ENCODE measurements at regions not wholly inside any gene's neighbourhood (a gene's known extent, or its start where the extent isn't known, plus 50 kb on each side); places are given as distances from the start of the nearest gene placed in this dataset.

DNA sequence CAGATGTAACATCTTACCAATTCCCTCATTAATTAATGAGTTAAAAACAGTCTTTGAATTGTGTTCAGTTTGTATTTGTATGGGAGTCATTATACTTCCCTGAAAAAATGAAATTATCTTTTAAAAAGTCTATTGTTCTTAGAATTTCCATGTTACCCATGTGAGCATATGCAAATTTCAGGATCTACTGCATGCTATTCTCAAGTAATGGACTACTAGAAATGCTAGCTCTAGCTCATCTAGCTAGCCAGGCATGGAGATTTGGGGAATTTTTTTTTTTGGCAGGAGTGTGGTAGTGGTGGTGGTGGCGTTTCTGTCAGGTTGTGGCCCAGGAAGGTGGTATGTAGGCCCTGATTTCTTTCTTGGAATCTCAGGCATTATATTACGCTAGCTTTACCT, 218.4 kb downstream of the AEBP2 start:
- peaks cover 0 to 10% (median 5%) of the 10 kb centered on the region in 9 donors for H3K4me1 ChIP-seq
- intact Hi-C loops (cut with DNase I): loop anchor here in 1 of 10 donors (2.0 kb wide), 1 partner anchor 47 kb away; no protein-coding TSS in a partner anchor
- H3K9me3 ChIP-seq: no peaks in the 10 kb centered on the region
- 96 to 98% methylated on average over 2 of the region's 2 CpGs for WGBS, 2 donors
- TF ChIP-seq, protein P1, sequence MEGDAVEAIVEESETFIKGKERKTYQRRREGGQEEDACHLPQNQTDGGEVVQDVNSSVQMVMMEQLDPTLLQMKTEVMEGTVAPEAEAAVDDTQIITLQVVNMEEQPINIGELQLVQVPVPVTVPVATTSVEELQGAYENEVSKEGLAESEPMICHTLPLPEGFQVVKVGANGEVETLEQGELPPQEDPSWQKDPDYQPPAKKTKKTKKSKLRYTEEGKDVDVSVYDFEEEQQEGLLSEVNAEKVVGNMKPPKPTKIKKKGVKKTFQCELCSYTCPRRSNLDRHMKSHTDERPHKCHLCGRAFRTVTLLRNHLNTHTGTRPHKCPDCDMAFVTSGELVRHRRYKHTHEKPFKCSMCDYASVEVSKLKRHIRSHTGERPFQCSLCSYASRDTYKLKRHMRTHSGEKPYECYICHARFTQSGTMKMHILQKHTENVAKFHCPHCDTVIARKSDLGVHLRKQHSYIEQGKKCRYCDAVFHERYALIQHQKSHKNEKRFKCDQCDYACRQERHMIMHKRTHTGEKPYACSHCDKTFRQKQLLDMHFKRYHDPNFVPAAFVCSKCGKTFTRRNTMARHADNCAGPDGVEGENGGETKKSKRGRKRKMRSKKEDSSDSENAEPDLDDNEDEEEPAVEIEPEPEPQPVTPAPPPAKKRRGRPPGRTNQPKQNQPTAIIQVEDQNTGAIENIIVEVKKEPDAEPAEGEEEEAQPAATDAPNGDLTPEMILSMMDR (IDR thresholded peaks at IDR 0.05): no peak
- ATAC-seq (no peak), DNase-seq (no peak)
- no peak overlapping the region for H3K27ac ChIP-seq
- H3K27me3 ChIP-seq: no peaks in the 10 kb centered on the region
- H3K4me3 ChIP-seq: no peak overlapping the region
- H3K36me3 ChIP-seq: no peaks in the 10 kb centered on the region

DNA sequence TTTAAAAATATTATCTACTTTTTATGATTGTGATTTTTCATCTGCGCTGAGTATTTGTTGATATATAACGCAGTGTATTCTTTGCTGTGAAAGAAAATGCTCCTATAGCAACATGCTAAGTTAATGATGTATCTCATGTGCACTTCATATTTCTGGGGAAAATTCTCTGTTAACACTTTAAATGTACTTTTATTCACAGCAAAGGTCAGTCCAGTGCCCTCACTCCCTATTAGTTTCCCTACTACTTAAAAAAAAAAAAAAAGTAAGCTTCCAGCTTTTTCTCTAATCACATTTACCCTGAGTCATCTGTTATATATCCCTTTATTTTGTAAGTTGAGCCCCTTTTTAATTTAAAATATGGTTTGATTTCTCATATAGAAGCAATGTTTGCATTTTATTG, 219.8 kb downstream of the AEBP2 start:
- Histone ChIP-seq H3K27ac (no peak overlapping the region), H3K9me3 (peaks cover 0 to 3% (median 0%) of the 10 kb centered on the region in 11 donors), H3K4me1 (peaks cover 0 to 10% (median 5%) of the 10 kb centered on the region in 9 donors), H3K4me3 (no peak overlapping the region), H3K27me3 (no peaks in the 10 kb centered on the region), H3K36me3 (no peaks in the 10 kb centered on the region)
- DNase-seq: no peak
- TF ChIP-seq, protein P1 (IDR thresholded peaks at IDR 0.05): no peak
- intact Hi-C loops (cut with DNase I): loop anchor here in 1 of 10 donors (2.0 kb wide), 1 partner anchor 48 kb away; no protein-coding TSS in a partner anchor
- WGBS, 2 donors: 97% methylated on average over 2 of the region's 2 CpGs
- no peak for ATAC-seq

DNA sequence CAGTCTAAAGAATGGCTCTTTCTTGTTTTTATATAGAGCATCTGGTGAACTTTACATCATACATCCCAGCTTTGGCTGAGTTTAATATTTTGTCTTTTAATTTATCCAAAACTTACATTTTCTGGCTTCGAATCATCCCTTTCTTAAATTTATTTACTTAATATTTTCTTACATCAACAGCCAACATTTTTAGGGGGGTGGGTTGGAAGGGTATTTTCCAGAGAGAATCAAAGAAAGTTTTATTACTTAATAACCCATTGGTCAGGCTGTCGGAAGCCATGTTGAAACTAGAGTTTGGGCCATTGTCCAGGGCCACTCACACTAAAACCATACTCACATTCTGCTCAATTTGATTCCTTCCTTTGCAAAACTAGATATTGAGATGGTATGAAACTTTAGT, 220.2 kb downstream of the AEBP2 start:
- no peaks in the 10 kb centered on the region for H3K36me3 ChIP-seq
- H3K4me3 ChIP-seq: no peak overlapping the region
- intact Hi-C loops (cut with DNase I): loop anchor here in 1 of 10 donors (2.0 kb wide), 1 partner anchor 49 kb away; no protein-coding TSS in a partner anchor
- TF ChIP-seq, protein P1 (IDR thresholded peaks at IDR 0.05): no peak
- H3K9me3 ChIP-seq: peaks cover 0 to 3% (median 0%) of the 10 kb centered on the region in 11 donors
- ATAC-seq (no peak), DNase-seq (no peak)
- no peak overlapping the region for H3K27ac ChIP-seq
- 87 to 97% methylated on average over 2 of the region's 2 CpGs for WGBS, 2 donors
- H3K4me1 ChIP-seq: peaks cover 0 to 10% (median 5%) of the 10 kb centered on the region in 9 donors
- H3K27me3 ChIP-seq: no peaks in the 10 kb centered on the region

DNA sequence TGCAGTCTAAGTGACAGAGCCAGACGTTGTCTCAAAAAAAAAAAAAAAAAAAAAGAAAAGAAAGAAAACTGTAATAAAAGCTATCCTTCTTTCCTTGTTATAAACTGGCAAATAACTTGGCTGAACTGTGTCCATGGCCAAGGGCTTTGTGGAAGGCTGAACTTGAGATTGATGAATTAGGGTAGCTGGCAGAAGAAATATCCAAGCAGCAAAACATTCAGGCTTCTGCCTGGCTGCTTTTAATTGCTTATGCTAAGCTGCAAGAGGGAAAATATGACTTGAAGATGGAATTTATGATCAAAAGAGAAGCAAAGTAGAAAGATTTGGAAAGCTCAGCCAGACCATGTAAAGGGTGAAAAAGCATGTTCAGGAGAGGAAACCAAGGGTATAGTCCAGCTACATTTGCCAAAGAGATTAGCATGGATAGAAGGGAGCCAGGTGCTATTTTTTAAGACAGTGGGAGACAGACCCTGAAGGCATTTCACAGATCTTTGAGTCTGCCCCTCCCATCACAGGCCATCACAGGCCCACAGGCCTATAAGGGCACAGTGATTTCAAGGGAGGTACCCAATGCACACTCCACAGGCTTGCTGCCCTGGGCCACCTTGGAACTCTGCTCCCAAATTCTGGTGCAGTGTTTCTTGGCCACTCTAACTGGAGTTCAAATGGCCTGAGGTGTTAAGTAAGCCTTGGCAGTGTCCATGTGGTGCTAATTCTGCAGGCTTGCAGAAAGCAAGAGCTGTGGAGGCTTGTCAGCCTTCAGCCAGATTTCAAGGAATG, 226.0 kb downstream of the AEBP2 start:
- Histone ChIP-seq H3K36me3 (no peaks in the 10 kb centered on the region), H3K27ac (no peak overlapping the region), H3K27me3 (no peaks in the 10 kb centered on the region), H3K4me1 (no peaks in the 10 kb centered on the region), H3K4me3 (no peak overlapping the region), H3K9me3 (peaks cover 0 to 3% (median 0%) of the 10 kb centered on the region in 11 donors)
- ATAC-seq: no peak
- 72 to 100% methylated on average over 1 of the region's 1 CpG for WGBS, 2 donors
- TF ChIP-seq, protein P1 (IDR thresholded peaks at IDR 0.05): no peak
- intact Hi-C loops (cut with DNase I): no loop called here
- no peak for DNase-seq

Data from heart right ventricle (tissue), 16 donors.